Endothelial cell of umbilical vein (primary cell): ENCODE measurements at regions not wholly inside any gene's neighbourhood (a gene's known extent, or its start where the extent isn't known, plus 50 kb on each side); places are given as distances from the start of the nearest gene placed in this dataset.

Source experiments
- BruUV-seq: library from RNA; stranded (reverse); fragments of 400-500 nt; replicated peaks from 2 replicates; lab custom pipeline; 2021; lab: Mats Ljungman, UMichigan
- CTCF ChIA-PET: fragments of 300-600, 350-600 bp; sonication (Branson Sonifier 250); formaldehyde crosslinking; loops from one replicate; lab custom pipeline; 2021; ENCODE audit warnings: antibody characterized with exemption, inconsistent platforms; lab: Charles Lee
- POLR2A ChIA-PET: fragments of 300-600, 350-600 bp; sonication (Branson Sonifier 250); formaldehyde crosslinking; loops from one replicate; lab custom pipeline; 2021; ENCODE audit warnings: antibody characterized with exemption, inconsistent platforms; lab: Charles Lee
- DNase-seq: peaks from one replicate; pipeline ENCODE4 v3.0.0-alpha.2; 2011; ENCODE audit warnings: low read depth, low spot score
- FAIRE-seq: peaks from 2 replicates; lab custom pipeline; 2011; peaks lifted over from hg19 to GRCh38; lab: Jason Lieb, UNC
- H2AFZ ChIP-seq: 2 replicates; pipeline ENCODE4 v1.6.0; 2012; ENCODE audit warnings: low read depth, low read length, control low read depth, inconsistent platforms
- H3K27ac ChIP-seq: 2 replicates; pipeline ENCODE4 v1.5.1; 2011; ENCODE audit warnings: low read depth, mild to moderate bottlenecking, control low read depth, low read length, moderate library complexity; ENCODE audit not compliant: insufficient read depth
- H3K27me3 ChIP-seq, 2 experiments: 2 replicates each; pipeline versions ENCODE4 v1.6.0 to v1.6.1; 2011; ENCODE audit warnings: low read length in 2 of 2, mixed read lengths in 1 of 2; ENCODE audit not compliant: control insufficient read depth in 2 of 2, insufficient read depth in 2 of 2
- H3K36me3 ChIP-seq, 2 experiments: 2 replicates in 1 of 2; 3 replicates in 1 of 2; pipeline ENCODE4 v1.5.1; 2011; ENCODE audit warnings: low read length in 2 of 2, mild to moderate bottlenecking in 1 of 2, moderate library complexity in 1 of 2; ENCODE audit not compliant: control insufficient read depth in 2 of 2, insufficient read depth in 2 of 2; ENCODE audit errors: extremely low read depth in 1 of 2
- H3K4me1 ChIP-seq: 3 replicates; pipeline ENCODE4 v1.5.1; 2011; ENCODE audit warnings: mild to moderate bottlenecking, low read length; ENCODE audit not compliant: control insufficient read depth, insufficient read depth; ENCODE audit errors: extremely low read depth
- H3K4me2 ChIP-seq: 2 replicates; pipeline ENCODE4 v1.6.1; 2011; ENCODE audit warnings: low read length, control low read depth, mixed read lengths; ENCODE audit not compliant: insufficient read depth
- H3K4me3 ChIP-seq, 3 experiments: fragments of 200-600 bp in 1 of 3; sonication (generic), shearing (Covaris generic) in 1 of 3; replicated peaks in 1 of 3; 2 replicates each; pipeline ENCODE4 v1.5.1; 2011 to 2016; ENCODE audit warnings: control low read depth in 3 of 3, low read length in 3 of 3, mild to moderate bottlenecking in 2 of 3, inconsistent platforms in 1 of 3, low read depth in 1 of 3, moderate library complexity in 1 of 3; ENCODE audit not compliant: insufficient read depth in 1 of 3
- H3K79me2 ChIP-seq: 2 replicates; pipeline ENCODE4 v1.6.0; 2012; ENCODE audit warnings: low read length, inconsistent platforms; ENCODE audit not compliant: control insufficient read depth, insufficient read depth
- H3K9ac ChIP-seq: replicated peaks from 2 replicates; pipeline ENCODE3; 2011; ENCODE audit warnings: low read length, control low read depth; ENCODE audit not compliant: insufficient read depth; ENCODE audit errors: extremely low read depth
- H3K9me1 ChIP-seq: replicated peaks from 3 replicates; pipeline ENCODE4 v1.6.0; 2011; ENCODE audit warnings: mild to moderate bottlenecking, low read length; ENCODE audit not compliant: control insufficient read depth, insufficient read depth; ENCODE audit errors: extremely low read depth
- H3K9me3 ChIP-seq: replicated peaks from 2 replicates; pipeline ENCODE4 v1.5.1; 2012; ENCODE audit warnings: low read length, inconsistent platforms; ENCODE audit not compliant: control insufficient read depth, insufficient read depth
- H4K20me1 ChIP-seq: replicated peaks from 2 replicates; pipeline ENCODE3; 2011; ENCODE audit warnings: mild to moderate bottlenecking, low read length; ENCODE audit not compliant: control insufficient read depth, insufficient read depth; ENCODE audit errors: extremely low read depth
- EZH2 ChIP-seq: IDR thresholded peaks from 2 replicates; pipeline ENCODE4 v1.6.1; 2012; ENCODE audit warnings: borderline replicate concordance, low read depth, mild to moderate bottlenecking, moderate library complexity, low read length, inconsistent platforms; ENCODE audit not compliant: severe bottlenecking
- FOS ChIP-seq: IDR thresholded peaks from 2 replicates; pipeline ENCODE4 v1.6.1; 2011; ENCODE audit warnings: mild to moderate bottlenecking, low read length, moderate library complexity, borderline replicate concordance; ENCODE audit not compliant: insufficient read depth
- GATA2 ChIP-seq: IDR thresholded peaks from 2 replicates; pipeline ENCODE4 v1.7.0; 2011; ENCODE audit warnings: low read depth, mild to moderate bottlenecking, moderate library complexity, mixed read lengths, low read length; ENCODE audit not compliant: insufficient read length, insufficient read depth
- JUN ChIP-seq: IDR thresholded peaks from 2 replicates; pipeline ENCODE4 v1.6.1; 2011; ENCODE audit warnings: borderline replicate concordance, low read depth; ENCODE audit not compliant: insufficient read length, insufficient read depth
- MYC ChIP-seq: IDR thresholded peaks from one replicate; pipeline ENCODE4 v1.6.1; 2011; ENCODE audit warnings: mild to moderate bottlenecking, low read depth, low read length
- POLR2A ChIP-seq: IDR thresholded peaks from 2 replicates; pipeline ENCODE4 v1.6.1; 2012; ENCODE audit warnings: low read depth, mild to moderate bottlenecking, control low read depth, low read length
- POLR2AphosphoS5 ChIP-seq: IDR thresholded peaks from 2 replicates; pipeline ENCODE4 v1.6.1; 2012; ENCODE audit warnings: low read depth, mild to moderate bottlenecking, control low read depth, low read length, moderate library complexity; ENCODE audit not compliant: insufficient read depth
- dilution Hi-C: fragments of 300-500 bp; cut with MboI; formaldehyde crosslinking; loops from one replicate; pipeline ENCODE4 v1.15.0; 2019; ENCODE audit warnings: low sequenced_read_pairs; ENCODE audit not compliant: extremely low pct_ligation_motif_present
- intact Hi-C: fragments of 100-400 bp; cut with micrococcal nuclease; formaldehyde crosslinking; loops from one replicate; pipeline ENCODE4 v1.10.0; 2022
- TF ChIP-seq, protein P1 (sequence below), 2 donors: IDR thresholded peaks; 1 replicate in 1 of 2; 2 replicates in 1 of 2; pipeline ENCODE4 v1.5.1; 2011; ENCODE audit warnings: low read length in 2 of 2, mild to moderate bottlenecking in 2 of 2, moderate library complexity in 2 of 2, control low read depth in 1 of 2, inconsistent platforms in 1 of 2, low read depth in 1 of 2; ENCODE audit not compliant: insufficient read depth in 1 of 2; ENCODE audit errors: extremely low read depth in 1 of 2
- TF ChIP-seq, protein P2 (sequence below): IDR thresholded peaks from 2 replicates; pipeline ENCODE4 v1.6.1; 2011; ENCODE audit not compliant: insufficient read depth, insufficient read length

GRCh38 chr2:208546107-208546506 is 139.5 kb downstream of the PTH2R start:
- no peak for DNase-seq
- no peaks in the 10 kb centered on the region for H3K9me3 ChIP-seq

More at GRCh38 chr2:208546107-208546506, 139.5 kb downstream of the PTH2R start:
- Histone ChIP-seq H3K27ac (no peak overlapping the region), H3K36me3 (no peaks in the 10 kb centered on the region), H3K4me2 (no peak overlapping the region), H3K9me1 (no peaks in the 10 kb centered on the region), H2AFZ (no peak overlapping the region), H3K79me2 (no peaks in the 10 kb centered on the region), H3K4me3 (no peak overlapping the region), H3K9ac (no peak overlapping the region), H3K4me1 (no peaks in the 10 kb centered on the region), H3K27me3 (no peaks in the 10 kb centered on the region), H4K20me1 (no peaks in the 10 kb centered on the region)
- intact Hi-C loops = no loop called here
- ChIA-PET POLR2A (no interaction called here), CTCF (no interaction called here)
- no TSS peak for BruUV-seq
- TF ChIP-seq, protein P1, sequence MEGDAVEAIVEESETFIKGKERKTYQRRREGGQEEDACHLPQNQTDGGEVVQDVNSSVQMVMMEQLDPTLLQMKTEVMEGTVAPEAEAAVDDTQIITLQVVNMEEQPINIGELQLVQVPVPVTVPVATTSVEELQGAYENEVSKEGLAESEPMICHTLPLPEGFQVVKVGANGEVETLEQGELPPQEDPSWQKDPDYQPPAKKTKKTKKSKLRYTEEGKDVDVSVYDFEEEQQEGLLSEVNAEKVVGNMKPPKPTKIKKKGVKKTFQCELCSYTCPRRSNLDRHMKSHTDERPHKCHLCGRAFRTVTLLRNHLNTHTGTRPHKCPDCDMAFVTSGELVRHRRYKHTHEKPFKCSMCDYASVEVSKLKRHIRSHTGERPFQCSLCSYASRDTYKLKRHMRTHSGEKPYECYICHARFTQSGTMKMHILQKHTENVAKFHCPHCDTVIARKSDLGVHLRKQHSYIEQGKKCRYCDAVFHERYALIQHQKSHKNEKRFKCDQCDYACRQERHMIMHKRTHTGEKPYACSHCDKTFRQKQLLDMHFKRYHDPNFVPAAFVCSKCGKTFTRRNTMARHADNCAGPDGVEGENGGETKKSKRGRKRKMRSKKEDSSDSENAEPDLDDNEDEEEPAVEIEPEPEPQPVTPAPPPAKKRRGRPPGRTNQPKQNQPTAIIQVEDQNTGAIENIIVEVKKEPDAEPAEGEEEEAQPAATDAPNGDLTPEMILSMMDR (IDR thresholded peaks at IDR 0.05; ENCODE audit: extremely low read depth in 1 of 2, insufficient read depth in 1 of 2, low read depth in 1 of 2, low read length in 2 of 2) = no peak
- TF ChIP-seq POLR2A (no peak), POLR2AphosphoS5 (no peak), MYC (no peak), EZH2 (no peak), GATA2 (no peak), JUN (no peak), FOS (no peak)
- TF ChIP-seq, protein P2, sequence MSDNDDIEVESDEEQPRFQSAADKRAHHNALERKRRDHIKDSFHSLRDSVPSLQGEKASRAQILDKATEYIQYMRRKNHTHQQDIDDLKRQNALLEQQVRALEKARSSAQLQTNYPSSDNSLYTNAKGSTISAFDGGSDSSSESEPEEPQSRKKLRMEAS = no peak
- dilution Hi-C loops = no loop called here
- FAIRE-seq = no peak
